ENCODE measurements at regions not wholly inside any gene's neighbourhood (a gene's known extent, or its start where the extent isn't known, plus 50 kb on each side); places are given as distances from the start of the nearest gene placed in this dataset.

DNA sequence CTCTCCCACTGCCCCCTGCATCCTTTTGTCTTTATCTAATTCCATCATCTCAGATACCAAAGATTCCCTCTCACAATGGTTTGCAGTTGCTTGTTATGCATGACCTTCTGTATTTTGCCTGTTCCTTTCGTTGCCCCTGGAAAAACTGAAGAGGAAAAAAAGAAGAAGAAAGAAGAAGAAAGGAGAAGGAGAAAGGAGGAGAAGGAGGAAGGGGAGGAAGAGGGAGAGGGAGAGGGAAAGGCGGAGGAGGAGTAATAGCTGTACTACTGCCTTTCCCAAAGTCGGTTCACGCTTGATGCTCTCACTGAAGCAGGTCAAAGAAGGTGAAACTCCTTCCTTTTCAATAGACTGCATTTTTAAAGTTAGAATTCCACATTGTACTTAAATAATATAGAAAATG is 513.8 kb downstream of the PTPRC start:
- no peak for DNase-seq
- WGBS, 2 donors, result 69 to 73% methylated on average over 4 of the region's 4 CpGs
- Histone ChIP-seq H3K36me3 (no peaks in the 10 kb centered on the region), H3K4me3 (no peak overlapping the region), H3K27me3 (no peaks in the 10 kb centered on the region), H3K4me1 (no peaks in the 10 kb centered on the region), H3K9me3 (no peaks in the 10 kb centered on the region), H3K27ac (no peak overlapping the region)
- intact Hi-C loops (cut with DNase I), result no loop called here
- no peak for ATAC-seq
- no peak for FAIRE-seq
- TF ChIP-seq, protein P1, sequence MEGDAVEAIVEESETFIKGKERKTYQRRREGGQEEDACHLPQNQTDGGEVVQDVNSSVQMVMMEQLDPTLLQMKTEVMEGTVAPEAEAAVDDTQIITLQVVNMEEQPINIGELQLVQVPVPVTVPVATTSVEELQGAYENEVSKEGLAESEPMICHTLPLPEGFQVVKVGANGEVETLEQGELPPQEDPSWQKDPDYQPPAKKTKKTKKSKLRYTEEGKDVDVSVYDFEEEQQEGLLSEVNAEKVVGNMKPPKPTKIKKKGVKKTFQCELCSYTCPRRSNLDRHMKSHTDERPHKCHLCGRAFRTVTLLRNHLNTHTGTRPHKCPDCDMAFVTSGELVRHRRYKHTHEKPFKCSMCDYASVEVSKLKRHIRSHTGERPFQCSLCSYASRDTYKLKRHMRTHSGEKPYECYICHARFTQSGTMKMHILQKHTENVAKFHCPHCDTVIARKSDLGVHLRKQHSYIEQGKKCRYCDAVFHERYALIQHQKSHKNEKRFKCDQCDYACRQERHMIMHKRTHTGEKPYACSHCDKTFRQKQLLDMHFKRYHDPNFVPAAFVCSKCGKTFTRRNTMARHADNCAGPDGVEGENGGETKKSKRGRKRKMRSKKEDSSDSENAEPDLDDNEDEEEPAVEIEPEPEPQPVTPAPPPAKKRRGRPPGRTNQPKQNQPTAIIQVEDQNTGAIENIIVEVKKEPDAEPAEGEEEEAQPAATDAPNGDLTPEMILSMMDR (IDR thresholded peaks at IDR 0.05), result no peak

DNA sequence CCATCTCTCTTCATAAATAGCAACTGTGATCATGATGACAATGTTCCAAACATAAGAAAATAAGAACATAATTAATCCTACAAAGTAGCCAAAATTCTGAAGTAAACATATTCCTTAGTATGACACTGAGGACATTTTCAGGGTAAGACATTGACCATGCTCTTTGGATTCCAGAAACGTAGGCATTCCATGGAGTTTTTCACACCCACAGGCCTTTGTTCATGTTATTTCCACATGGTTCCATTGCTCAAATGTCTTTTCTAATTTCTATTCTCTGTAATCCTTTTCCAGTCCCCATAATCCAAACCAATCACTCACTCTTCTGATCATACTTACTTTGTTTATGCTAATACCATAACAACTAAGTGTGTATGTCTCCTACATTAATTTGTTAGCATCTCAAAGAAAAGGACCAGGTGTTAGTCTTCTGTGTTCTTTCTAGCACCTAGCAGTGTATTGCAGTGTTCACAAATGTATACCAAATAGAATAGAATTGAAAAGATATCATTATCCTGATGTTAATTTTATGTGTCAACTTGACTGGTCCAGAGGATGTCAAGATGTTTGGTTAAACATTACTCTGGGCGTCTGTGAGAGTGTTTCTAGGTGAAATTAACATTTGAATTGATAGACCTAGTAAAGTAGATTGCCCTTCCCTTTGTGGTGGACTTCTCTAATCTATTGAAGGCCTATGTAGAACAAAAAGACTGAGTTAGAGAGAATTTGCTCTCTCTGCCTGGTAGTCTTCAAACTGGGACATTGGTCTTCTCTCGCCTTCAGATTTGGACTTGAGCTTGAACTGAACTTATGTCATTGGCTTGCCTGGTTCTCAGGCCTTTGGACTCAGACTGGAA is 516.6 kb downstream of the PTPRC start:
- Histone ChIP-seq H3K27ac (no peak overlapping the region), H3K36me3 (no peaks in the 10 kb centered on the region), H3K4me1 (no peaks in the 10 kb centered on the region), H3K9me3 (no peaks in the 10 kb centered on the region), H3K27me3 (no peaks in the 10 kb centered on the region), H3K4me3 (no peak overlapping the region)
- ATAC-seq (no peak), FAIRE-seq (no peak), DNase-seq (no peak)
- intact Hi-C loops (cut with DNase I), result no loop called here
- WGBS, 2 donors, result 75 to 86% methylated on average over 3 of the region's 3 CpGs
- TF ChIP-seq, protein P1 (IDR thresholded peaks at IDR 0.05), result no peak

DNA sequence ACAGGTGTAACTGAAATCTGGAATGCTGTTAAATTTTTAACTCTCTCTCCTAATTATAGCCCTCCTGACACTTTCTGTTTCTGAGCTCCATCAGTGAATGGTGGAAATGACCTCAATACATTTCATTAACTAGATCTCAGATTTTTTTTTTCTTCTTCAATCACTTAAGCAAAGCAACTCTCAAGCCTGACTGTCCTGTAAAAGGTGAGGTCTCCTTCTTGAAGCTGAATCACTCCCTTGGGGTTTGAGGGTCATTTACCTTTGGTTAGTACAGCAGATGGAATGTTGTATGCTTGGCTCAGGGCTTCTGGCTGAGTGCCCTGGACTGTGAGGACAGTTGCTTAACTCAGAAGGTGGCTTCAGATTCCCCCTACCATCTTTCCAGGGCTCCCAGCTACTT is 518.7 kb downstream of the PTPRC start:
- FAIRE-seq (no peak), ATAC-seq (no peak), DNase-seq (no peak)
- no peaks in the 10 kb centered on the region for H3K27me3 ChIP-seq
- intact Hi-C loops (cut with DNase I), result no loop called here
- no peak overlapping the region for H3K4me3 ChIP-seq
- TF ChIP-seq, protein P1 (IDR thresholded peaks at IDR 0.05), result no peak
- no peak overlapping the region for H3K27ac ChIP-seq
- H3K36me3 ChIP-seq, result no peaks in the 10 kb centered on the region
- no peaks in the 10 kb centered on the region for H3K9me3 ChIP-seq
- H3K4me1 ChIP-seq, result no peaks in the 10 kb centered on the region

- DNase-seq (no peak), ATAC-seq (no peak), FAIRE-seq (no peak)
- WGBS, 2 donors, result 57 to 86% methylated on average over 1 of the region's 1 CpG
- Histone ChIP-seq H3K27me3 (no peaks in the 10 kb centered on the region), H3K4me1 (no peaks in the 10 kb centered on the region), H3K27ac (no peak overlapping the region), H3K4me3 (no peak overlapping the region), H3K9me3 (no peaks in the 10 kb centered on the region), H3K36me3 (no peaks in the 10 kb centered on the region)
- TF ChIP-seq, protein P1 (IDR thresholded peaks at IDR 0.05), result no peak
- intact Hi-C loops (cut with DNase I), result no loop called here
Measured at GRCh38 chr1:199160521-199161318, 521.9 kb downstream of the PTPRC start.

DNA sequence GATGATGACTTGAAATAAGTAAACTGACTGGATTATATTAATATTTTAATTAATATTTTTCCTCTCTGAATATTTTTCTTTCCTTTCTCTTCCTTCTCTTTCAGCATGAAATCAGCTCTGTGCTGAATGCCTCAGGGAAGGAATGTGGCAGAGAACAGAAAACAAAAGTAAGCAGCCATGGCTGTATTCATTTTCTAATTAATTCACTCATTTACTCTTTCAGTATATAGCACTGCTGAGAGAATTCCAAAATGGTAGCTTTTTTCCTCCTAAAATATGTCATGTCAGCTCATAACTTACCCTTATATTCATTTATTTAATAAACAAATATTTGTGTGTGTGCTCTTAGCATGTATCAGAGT is 522.5 kb downstream of the PTPRC start:
- Histone ChIP-seq H3K9me3 (no peaks in the 10 kb centered on the region), H3K27me3 (no peaks in the 10 kb centered on the region), H3K4me1 (no peaks in the 10 kb centered on the region), H3K4me3 (no peak overlapping the region), H3K36me3 (no peaks in the 10 kb centered on the region), H3K27ac (no peak overlapping the region)
- FAIRE-seq (no peak), ATAC-seq (no peak), DNase-seq (no peak)
- TF ChIP-seq, protein P1 (IDR thresholded peaks at IDR 0.05), result no peak
- intact Hi-C loops (cut with DNase I), result no loop called here
